Activated T-helper 2 cell treated with anti-CD3 and anti-CD28 coated beads, Interferon-gamma antibody, Interleukin-2, Interleukin-4, amounts not matched to agents 10 μg/mL and 5 μg/mL and 100 μg/mL, durations not matched to agents 14 hours and 24 hours and 36 hours (primary cell): ENCODE measurements at regions not wholly inside any gene's neighbourhood (a gene's known extent, or its start where the extent isn't known, plus 50 kb on each side); places are given as distances from the start of the nearest gene placed in this dataset.
"Not testable (repeated sequence)": the region's sequence is repeated elsewhere in the genome, so short reads cannot be mapped to it uniquely, and the experiment has no call there.

ENCODE experiments used
- DNase-seq: peaks from one replicate; pipeline ENCODE4 v3.0.0; 2021; ENCODE audit warnings: low spot score
- H3K27ac Mint-ChIP-seq: one replicate; pipeline ENCODE4 v1.8.0; 2021; ENCODE audit warnings: mixed read lengths
- H3K27me3 Mint-ChIP-seq: one replicate; pipeline ENCODE4 v1.8.0; 2021; ENCODE audit warnings: low read depth, mixed read lengths
- H3K36me3 Mint-ChIP-seq: one replicate; pipeline ENCODE4 v1.8.0; 2021; ENCODE audit warnings: low read depth, mixed read lengths
- H3K4me1 Mint-ChIP-seq: one replicate; pipeline ENCODE4 v1.8.0; 2021; ENCODE audit warnings: low read depth, mixed read lengths
- H3K4me3 Mint-ChIP-seq: one replicate; pipeline ENCODE4 v1.8.0; 2021; ENCODE audit warnings: low read depth, mild to moderate bottlenecking, moderate library complexity, mixed read lengths
- H3K9me3 Mint-ChIP-seq: one replicate; pipeline ENCODE4 v1.8.0; 2021; ENCODE audit warnings: mixed read lengths
- intact Hi-C: fragments of 100-400 bp; cut with micrococcal nuclease; formaldehyde crosslinking; loops from one replicate; pipeline ENCODE4 v1.15.1; 2023

DNA sequence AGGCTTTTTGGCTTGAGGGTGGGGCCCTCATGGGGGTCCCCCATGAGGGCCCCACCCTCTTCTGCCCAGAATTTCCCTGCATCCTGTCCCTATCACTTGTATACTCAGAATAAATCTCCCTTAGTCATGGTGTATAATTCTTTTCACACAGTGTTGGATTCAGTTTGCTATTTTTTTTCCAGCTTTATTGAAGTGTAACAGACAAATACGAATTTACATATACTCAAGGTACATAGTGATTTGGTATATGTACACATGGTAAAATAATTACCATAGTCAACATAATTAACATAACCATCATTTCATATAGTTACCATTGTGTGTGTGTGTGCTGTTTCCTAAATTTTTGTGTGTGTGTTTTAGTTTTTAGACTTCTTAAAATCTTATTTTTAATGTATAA, 289.4 kb downstream of the CNTNAP3B start:
- DNase-seq, H3K36me3 Mint-ChIP-seq, H3K9me3 Mint-ChIP-seq, H3K27ac Mint-ChIP-seq, H3K4me1 Mint-ChIP-seq, H3K4me3 Mint-ChIP-seq, intact Hi-C loops, H3K27me3 Mint-ChIP-seq: not testable (repeated sequence)

GRCh38 chr9:41838953-41839352, 290.3 kb downstream of the CNTNAP3B start:
- H3K4me1 Mint-ChIP-seq, intact Hi-C loops, DNase-seq, H3K4me3 Mint-ChIP-seq, H3K27ac Mint-ChIP-seq, H3K9me3 Mint-ChIP-seq, H3K27me3 Mint-ChIP-seq, H3K36me3 Mint-ChIP-seq: not testable (repeated sequence)

DNA sequence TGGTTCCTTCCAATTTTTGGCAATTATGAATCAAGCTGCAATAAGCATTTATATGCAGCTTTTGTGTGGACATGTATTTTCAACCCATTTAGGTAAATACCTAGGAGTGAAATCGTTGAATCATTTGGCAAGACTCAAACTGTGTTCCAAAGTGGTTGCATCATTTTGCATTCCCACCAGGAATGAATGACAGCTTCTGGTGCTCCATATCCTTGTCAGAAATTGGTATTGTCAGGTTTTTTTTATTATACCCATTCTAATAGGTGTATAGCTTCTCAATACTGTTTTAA, 290.7 kb downstream of the CNTNAP3B start:
- H3K9me3 Mint-ChIP-seq, intact Hi-C loops, H3K27me3 Mint-ChIP-seq, H3K27ac Mint-ChIP-seq, DNase-seq, H3K4me3 Mint-ChIP-seq, H3K4me1 Mint-ChIP-seq, H3K36me3 Mint-ChIP-seq: not testable (repeated sequence)

DNA sequence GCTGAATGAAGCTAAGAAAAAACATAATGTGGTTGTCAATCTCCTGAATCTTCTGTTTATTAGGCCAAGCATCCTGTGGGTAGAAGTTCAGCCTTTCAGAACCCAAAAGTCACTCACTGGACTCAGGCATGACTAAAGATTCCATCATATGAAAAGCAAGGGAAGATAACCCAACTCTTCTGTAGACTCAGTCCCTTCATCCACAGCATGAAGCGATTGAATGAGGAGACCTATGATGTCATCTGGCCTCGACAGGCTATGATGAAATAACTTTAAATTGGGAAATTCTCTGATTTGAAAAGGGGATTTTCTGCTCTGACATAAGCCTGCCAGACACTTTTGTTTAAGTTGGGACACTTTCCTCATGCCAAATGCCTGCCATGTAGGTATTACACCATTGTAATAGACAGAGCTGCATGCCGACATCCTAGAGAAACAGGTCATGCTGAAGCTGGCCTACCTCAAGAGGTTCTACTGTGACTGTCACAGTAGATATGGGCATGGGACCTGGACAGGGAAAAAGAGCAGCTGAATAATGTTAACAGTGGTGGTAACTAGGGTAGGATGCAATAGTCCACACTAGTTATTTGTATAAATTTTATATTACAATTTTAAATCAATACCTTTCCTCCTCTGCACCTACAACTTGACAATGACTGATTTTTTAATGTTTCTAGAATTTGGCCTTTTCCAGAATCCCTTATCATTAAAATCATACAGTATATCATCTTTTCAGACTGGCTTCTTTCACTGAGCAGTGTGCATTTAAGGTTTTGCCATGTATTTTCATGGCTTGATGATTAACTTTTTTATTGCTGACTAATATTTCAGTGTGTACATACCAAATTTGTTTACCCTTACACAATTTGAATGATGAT, 291.3 kb downstream of the CNTNAP3B start:
- H3K36me3 Mint-ChIP-seq, H3K27ac Mint-ChIP-seq, H3K9me3 Mint-ChIP-seq, H3K27me3 Mint-ChIP-seq, H3K4me1 Mint-ChIP-seq, DNase-seq, H3K4me3 Mint-ChIP-seq, intact Hi-C loops: not testable (repeated sequence)

- H3K27ac Mint-ChIP-seq, H3K4me1 Mint-ChIP-seq, intact Hi-C loops, H3K4me3 Mint-ChIP-seq, H3K27me3 Mint-ChIP-seq, DNase-seq, H3K36me3 Mint-ChIP-seq, H3K9me3 Mint-ChIP-seq: not testable (repeated sequence)
These were observed 296.1 kb downstream of the CNTNAP3B start for GRCh38 chr9:41833108-41833507.

GRCh38 chr9:41824723-41825122, 304.5 kb downstream of the CNTNAP3B start:
- H3K36me3 Mint-ChIP-seq, H3K4me3 Mint-ChIP-seq, H3K27me3 Mint-ChIP-seq, H3K4me1 Mint-ChIP-seq, H3K9me3 Mint-ChIP-seq, intact Hi-C loops, DNase-seq, H3K27ac Mint-ChIP-seq: not testable (repeated sequence)

DNA sequence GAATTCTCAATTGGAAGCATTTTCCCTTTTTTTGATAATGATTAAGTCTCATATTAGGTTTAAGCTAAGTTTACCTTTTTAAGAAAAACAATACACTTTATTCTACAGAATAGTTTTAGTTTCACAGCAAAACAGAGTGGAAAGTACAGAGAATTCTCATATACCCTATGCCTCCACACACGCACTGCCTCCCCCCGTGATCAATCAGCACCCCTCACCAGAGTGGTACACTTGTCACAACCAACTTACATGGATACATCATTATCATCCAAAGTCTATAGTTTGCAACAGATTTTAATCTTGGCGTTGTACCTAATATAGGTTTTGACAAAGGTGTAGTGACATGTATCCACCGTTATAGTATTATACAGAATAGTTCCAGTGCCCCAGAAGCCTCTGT, 326.5 kb downstream of the CNTNAP3B start:
- H3K36me3 Mint-ChIP-seq, H3K9me3 Mint-ChIP-seq, intact Hi-C loops, H3K4me3 Mint-ChIP-seq, H3K4me1 Mint-ChIP-seq, DNase-seq, H3K27me3 Mint-ChIP-seq, H3K27ac Mint-ChIP-seq: not testable (repeated sequence)

DNA sequence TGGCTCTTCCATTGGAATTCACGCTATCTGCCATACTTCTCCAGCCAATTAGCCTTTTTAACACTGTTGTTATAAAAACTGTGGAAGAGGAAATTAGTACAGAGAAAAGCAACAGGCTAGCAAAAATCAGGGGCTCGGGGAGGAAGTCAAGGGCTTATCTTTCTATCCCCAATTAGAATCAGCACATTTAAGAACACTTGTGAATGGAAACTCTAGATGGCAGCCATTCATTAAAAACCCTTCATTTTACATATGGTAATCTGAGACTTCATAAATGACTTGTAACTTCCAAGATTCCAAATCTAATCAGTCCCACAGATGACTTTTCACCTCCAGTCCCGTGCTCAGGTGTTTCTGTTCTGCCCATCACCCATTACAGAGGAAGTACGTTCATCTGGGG, 330.5 kb downstream of the CNTNAP3B start:
- DNase-seq, H3K27me3 Mint-ChIP-seq, H3K27ac Mint-ChIP-seq, H3K4me3 Mint-ChIP-seq, intact Hi-C loops, H3K4me1 Mint-ChIP-seq, H3K36me3 Mint-ChIP-seq, H3K9me3 Mint-ChIP-seq: not testable (repeated sequence)

GRCh38 chr9:41790719-41791363, 338.4 kb downstream of the CNTNAP3B start:
- H3K27ac Mint-ChIP-seq, H3K9me3 Mint-ChIP-seq, H3K27me3 Mint-ChIP-seq, H3K4me3 Mint-ChIP-seq, intact Hi-C loops, H3K4me1 Mint-ChIP-seq, DNase-seq, H3K36me3 Mint-ChIP-seq: not testable (repeated sequence)

DNA sequence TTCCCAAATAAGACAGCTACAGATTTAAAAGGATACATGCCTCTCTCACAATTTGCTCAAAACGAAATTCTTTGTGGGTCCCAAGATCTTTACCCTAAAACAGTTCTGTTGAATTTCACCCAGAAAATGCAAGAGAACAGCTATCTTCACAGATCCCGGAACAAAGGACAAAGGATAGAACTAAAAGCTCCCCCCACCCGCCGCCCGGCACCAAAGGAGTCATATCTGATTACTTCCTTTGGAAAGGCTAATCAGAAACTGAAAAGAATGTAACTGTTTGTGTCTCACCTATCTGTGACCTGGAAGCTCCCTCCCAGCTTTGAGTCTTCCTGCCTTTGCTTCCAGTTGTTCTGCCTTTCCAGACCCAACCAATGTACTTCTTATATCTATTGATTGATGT, 339.2 kb downstream of the CNTNAP3B start:
- H3K4me1 Mint-ChIP-seq, intact Hi-C loops, H3K9me3 Mint-ChIP-seq, H3K36me3 Mint-ChIP-seq, DNase-seq, H3K4me3 Mint-ChIP-seq, H3K27ac Mint-ChIP-seq, H3K27me3 Mint-ChIP-seq: not testable (repeated sequence)

- H3K27me3 Mint-ChIP-seq, H3K4me1 Mint-ChIP-seq, H3K4me3 Mint-ChIP-seq, DNase-seq, H3K36me3 Mint-ChIP-seq, H3K9me3 Mint-ChIP-seq, intact Hi-C loops, H3K27ac Mint-ChIP-seq: not testable (repeated sequence)
These were observed 339.8 kb downstream of the CNTNAP3B start for GRCh38 chr9:41789387-41789786.

DNA sequence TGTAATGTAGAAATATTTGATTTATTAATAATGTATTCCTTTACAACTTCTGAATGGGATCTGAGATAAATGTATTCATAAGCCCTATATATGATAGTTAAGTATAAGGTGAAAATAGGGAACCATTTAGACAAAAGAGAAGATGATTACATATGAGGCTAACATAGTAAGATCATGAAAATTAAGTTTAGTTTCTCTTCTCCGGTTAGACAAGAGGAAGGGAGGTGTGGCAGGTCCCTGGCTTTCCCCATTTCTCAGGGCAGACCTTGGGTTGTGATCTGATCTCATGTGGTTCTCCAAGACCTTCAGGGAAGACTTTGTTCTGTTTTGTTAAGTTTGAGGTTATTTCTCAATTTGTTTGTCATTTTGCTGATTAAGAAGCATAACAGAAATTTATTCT, 341.3 kb downstream of the CNTNAP3B start:
- intact Hi-C loops, H3K4me3 Mint-ChIP-seq, H3K36me3 Mint-ChIP-seq, H3K27me3 Mint-ChIP-seq, DNase-seq, H3K27ac Mint-ChIP-seq, H3K4me1 Mint-ChIP-seq, H3K9me3 Mint-ChIP-seq: not testable (repeated sequence)

- H3K4me3 Mint-ChIP-seq = not testable (repeated sequence)
These were observed 342.0 kb downstream of the CNTNAP3B start for GRCh38 chr9:41787270-41787669.

More at GRCh38 chr9:41787270-41787669, 342.0 kb downstream of the CNTNAP3B start:
- H3K4me1 Mint-ChIP-seq, H3K27me3 Mint-ChIP-seq, DNase-seq, intact Hi-C loops, H3K36me3 Mint-ChIP-seq, H3K27ac Mint-ChIP-seq, H3K9me3 Mint-ChIP-seq: not testable (repeated sequence)
